H9 (cell line): ENCODE measurements at regions not wholly inside any gene's neighbourhood (a gene's known extent, or its start where the extent isn't known, plus 50 kb on each side); places are given as distances from the start of the nearest gene placed in this dataset.

Source experiments
- DNase-seq: peaks from one replicate; pipeline ENCODE4 v3.0.0-alpha.2; 2017
- H2AFZ ChIP-seq: one replicate; pipeline ENCODE4 v1.6.1; 2013; ENCODE audit warnings: mild to moderate bottlenecking, low read length, control low read depth, moderate library complexity
- H2AK5ac ChIP-seq: 2 replicates; pipeline ENCODE4 v1.6.1; 2013; ENCODE audit warnings: low read length, control low read depth, mixed read lengths; ENCODE audit not compliant: insufficient read length
- H2BK120ac ChIP-seq: one replicate; pipeline ENCODE4 v1.6.1; 2013; ENCODE audit warnings: low read depth, mild to moderate bottlenecking, low read length, control low read depth, inconsistent platforms; ENCODE audit not compliant: poor library complexity, severe bottlenecking
- H2BK12ac ChIP-seq: 2 replicates; pipeline ENCODE4 v1.6.1; 2013; ENCODE audit warnings: low read length, control low read depth, mixed read lengths, low read depth; ENCODE audit not compliant: insufficient read length
- H2BK15ac ChIP-seq: 2 replicates; pipeline ENCODE4 v1.6.1; 2013; ENCODE audit warnings: low read depth, low read length, control low read depth
- H2BK20ac ChIP-seq: one replicate; pipeline ENCODE4 v1.6.1; 2013; ENCODE audit warnings: low read depth, mild to moderate bottlenecking, low read length, control low read depth, inconsistent platforms; ENCODE audit not compliant: poor library complexity, severe bottlenecking
- H2BK5ac ChIP-seq: 2 replicates; pipeline ENCODE4 v1.6.1; 2013; ENCODE audit warnings: low read length, control low read depth, mixed read lengths; ENCODE audit not compliant: insufficient read length
- H3K14ac ChIP-seq: 2 replicates; pipeline ENCODE4 v1.6.1; 2013; ENCODE audit warnings: low read length, control low read depth; ENCODE audit not compliant: insufficient read depth
- H3K18ac ChIP-seq: 2 replicates; pipeline ENCODE4 v1.6.1; 2013; ENCODE audit warnings: low read depth, mild to moderate bottlenecking, mixed read lengths, low read length, control low read depth; ENCODE audit not compliant: insufficient read length
- H3K23ac ChIP-seq: 2 replicates; pipeline ENCODE4 v1.6.1; 2013; ENCODE audit warnings: low read length, control low read depth, mixed read lengths, low read depth; ENCODE audit not compliant: insufficient read length
- H3K23me2 ChIP-seq: 2 replicates; pipeline ENCODE4 v1.6.1; 2013; ENCODE audit warnings: low read depth, mild to moderate bottlenecking, mixed read lengths, low read length, control low read depth; ENCODE audit not compliant: insufficient read length, poor library complexity, severe bottlenecking
- H3K27ac ChIP-seq: 2 replicates; pipeline ENCODE4 v1.5.1; 2013; ENCODE audit warnings: low read length, control low read depth, mixed read lengths, low read depth; ENCODE audit not compliant: insufficient read length
- H3K27me3 ChIP-seq: 2 replicates; pipeline ENCODE4 v1.6.1; 2013; ENCODE audit warnings: low read length, control low read depth, inconsistent platforms; ENCODE audit not compliant: insufficient read depth
- H3K4ac ChIP-seq: 2 replicates; pipeline ENCODE4 v1.6.1; 2013; ENCODE audit warnings: low read depth, mild to moderate bottlenecking, control low read depth, inconsistent platforms, low read length, moderate library complexity
- H3K4me1 ChIP-seq: 2 replicates; pipeline ENCODE4 v1.6.1; 2013; ENCODE audit warnings: low read length, control low read depth, inconsistent platforms; ENCODE audit not compliant: insufficient read depth
- H3K4me2 ChIP-seq: 2 replicates; pipeline ENCODE4 v1.6.1; 2013; ENCODE audit warnings: low read length, control low read depth, mixed read lengths; ENCODE audit not compliant: insufficient read length, insufficient read depth
- H3K56ac ChIP-seq: 2 replicates; pipeline ENCODE4 v1.6.1; 2013; ENCODE audit warnings: low read depth, mild to moderate bottlenecking, mixed read lengths, low read length, control low read depth; ENCODE audit not compliant: insufficient read length
- H3K79me1 ChIP-seq: 2 replicates; pipeline ENCODE4 v1.6.1; 2013; ENCODE audit warnings: low read depth, mild to moderate bottlenecking, moderate library complexity, low read length, control low read depth, inconsistent platforms; ENCODE audit not compliant: insufficient read depth, poor library complexity, severe bottlenecking
- H3K79me2 ChIP-seq: 2 replicates; pipeline ENCODE4 v1.6.1; 2013; ENCODE audit warnings: low read length, control low read depth, inconsistent platforms; ENCODE audit not compliant: insufficient read depth
- H3K9ac ChIP-seq: 2 replicates; pipeline ENCODE4 v1.6.1; 2013; ENCODE audit warnings: low read length, control low read depth, mixed read lengths; ENCODE audit not compliant: insufficient read length; ENCODE audit errors: extremely low read depth
- H3K9me3 ChIP-seq: one replicate; pipeline ENCODE4 v1.6.1; 2013; ENCODE audit warnings: low read depth, low read length, inconsistent platforms; ENCODE audit not compliant: control insufficient read depth
- H3T11ph ChIP-seq: one replicate; pipeline ENCODE4 v1.6.1; 2013; ENCODE audit warnings: mild to moderate bottlenecking, low read length, control low read depth, inconsistent platforms
- H4K20me1 ChIP-seq: one replicate; pipeline ENCODE4 v1.6.1; 2013; ENCODE audit not compliant: control insufficient read depth, insufficient read length, insufficient read depth
- H4K5ac ChIP-seq: 2 replicates; pipeline ENCODE4 v1.6.1; 2013; ENCODE audit warnings: low read depth, mild to moderate bottlenecking, mixed read lengths, low read length, control low read depth; ENCODE audit not compliant: insufficient read length
- H4K8ac ChIP-seq: replicated peaks from 2 replicates; pipeline ENCODE4 v1.6.1; 2013; ENCODE audit warnings: low read length, control low read depth, mixed read lengths, low read depth; ENCODE audit not compliant: insufficient read length
- H4K91ac ChIP-seq: 2 replicates; pipeline ENCODE4 v1.6.1; 2013; ENCODE audit warnings: low read depth, mild to moderate bottlenecking, moderate library complexity, mixed read lengths, low read length, control low read depth; ENCODE audit not compliant: insufficient read length
- H3K27ac Mint-ChIP-seq, 3 experiments: 2 replicates in 2 of 3; 3 replicates in 1 of 3; pipeline ENCODE4 v1.8.0; 2020 to 2021; ENCODE audit warnings: mixed read lengths in 3 of 3, mild to moderate bottlenecking in 1 of 3, moderate library complexity in 1 of 3
- H3K27me3 Mint-ChIP-seq: 2 replicates; pipeline ENCODE4 v1.8.0; 2021; ENCODE audit warnings: low read depth, mild to moderate bottlenecking, moderate library complexity, mixed read lengths
- H3K36me3 Mint-ChIP-seq, 3 experiments: 2 replicates in 2 of 3; 3 replicates in 1 of 3; pipeline ENCODE4 v1.8.0; 2020 to 2021; ENCODE audit warnings: low read depth in 3 of 3, mixed read lengths in 3 of 3; ENCODE audit not compliant: insufficient read depth in 1 of 3
- H3K4me1 Mint-ChIP-seq, 2 experiments: 2 replicates each; pipeline ENCODE4 v1.8.0; 2020; ENCODE audit warnings: mixed read lengths in 2 of 2
- H3K4me3 Mint-ChIP-seq, 2 experiments: 2 replicates in 1 of 2; 3 replicates in 1 of 2; pipeline ENCODE4 v1.8.0; 2020 to 2021; ENCODE audit warnings: mild to moderate bottlenecking in 2 of 2, mixed read lengths in 2 of 2, moderate library complexity in 1 of 2
- H3K9me3 Mint-ChIP-seq, 2 experiments: 2 replicates in 1 of 2; 3 replicates in 1 of 2; pipeline ENCODE4 v1.8.0; 2020; ENCODE audit warnings: mild to moderate bottlenecking in 2 of 2, mixed read lengths in 2 of 2, moderate library complexity in 1 of 2
- CTCF ChIP-seq: fragments of 200-600 bp; sonication (generic); conservative IDR thresholded peaks from 3 replicates; pipeline ENCODE4 v1.8.0; 2021; ENCODE audit warnings: antibody characterized with exemption, mild to moderate bottlenecking
- WGBS: extraction: QIAGEN DNeasy Blood & Tissue Kit; methylation state at CpG from one replicate; pipeline ENCODE4 v1.1.7; 2013; ENCODE audit warnings: missing lambda C conversion rate, low lambda C conversion rate, mixed read lengths; ENCODE audit not compliant: insufficient read length; ENCODE audit errors: extremely low coverage; 5-methylcytosine and 5-hydroxymethylcytosine counted together

GRCh38 chr13:104288496-104288895 is 1222.3 kb upstream of the SLC10A2 start:
- Histone ChIP-seq H3K18ac (no peak overlapping the region), H2BK5ac (no peak overlapping the region), H3K4me2 (no peak overlapping the region), H4K91ac (no peak overlapping the region), H3K4ac (no peak overlapping the region), H3K9me3 (no peaks in the 10 kb centered on the region), H2AFZ (no peak overlapping the region), H3T11ph (no peak overlapping the region), H3K79me1 (no peaks in the 10 kb centered on the region), H3K4me1 (no peaks in the 10 kb centered on the region), H4K20me1 (no peaks in the 10 kb centered on the region), H2BK12ac (no peak overlapping the region), H2BK15ac (no peak overlapping the region), H3K14ac (no peak overlapping the region), H3K79me2 (no peaks in the 10 kb centered on the region), H3K27ac (no peak overlapping the region), H3K27me3 (no peaks in the 10 kb centered on the region), H3K23ac (no peak overlapping the region), H2BK20ac (no peak overlapping the region), H3K56ac (no peak overlapping the region), H2AK5ac (no peak overlapping the region), H3K23me2 (no peaks in the 10 kb centered on the region), H3K9ac (no peak overlapping the region), H4K8ac (no peak overlapping the region), H2BK120ac (no peak overlapping the region), H4K5ac (no peak overlapping the region)
- no peaks in the 10 kb centered on the region; a peak in 1 of 7 replicates for H3K36me3 Mint-ChIP-seq
- no peak overlapping the region for H3K4me3 Mint-ChIP-seq
- H3K27ac Mint-ChIP-seq, result peak overlapping the region in 1 of 3 experiments; percentile 0; a peak in 1 of 7 replicates
- DNase-seq, result no peak
- WGBS, result no CpG with 5 or more reads among the region's 5 CpGs
- H3K4me1 Mint-ChIP-seq, result peaks cover 5% of the 10 kb centered on the region in 2 experiments
- H3K27me3 Mint-ChIP-seq, result no peaks in the 10 kb centered on the region
- TF ChIP-seq CTCF, result no peak
- H3K9me3 Mint-ChIP-seq, result no peaks in the 10 kb centered on the region; a peak in 1 of 5 replicates
